HEK293 (cell line): ENCODE measurements at regions not wholly inside any gene's neighbourhood (a gene's known extent, or its start where the extent isn't known, plus 50 kb on each side); places are given as distances from the start of the nearest gene placed in this dataset.

Experiments used
- CTCF ChIA-PET: fragments of 350-600 bp; formaldehyde crosslinking; extraction: SDS; loops from one replicate; lab custom pipeline; 2021; ENCODE audit warnings: antibody characterized with exemption; lab: Yijun Ruan, JAX
- POLR2A ChIA-PET: fragments of 300-600 bp; formaldehyde crosslinking; extraction: SDS; loops from one replicate; lab custom pipeline; 2020; ENCODE audit warnings: antibody characterized with exemption, inconsistent platforms; lab: Yijun Ruan, JAX
- H3K27ac ChIP-seq: fragments of 200-500 bp; sonication (Bioruptor generic); 2 replicates; pipeline ENCODE4 v1.5.1; 2014; ENCODE audit warnings: low read depth, low read length, control low read depth, inconsistent platforms; ENCODE audit errors: extremely low read depth
- H3K36me3 ChIP-seq, 2 experiments: fragments of 200-500 bp in 1 of 2; sonication (Bioruptor generic) in 1 of 2; 1 replicate in 1 of 2; 2 replicates in 1 of 2; pipeline ENCODE4 v1.5.1; 2014 to 2017; ENCODE audit warnings: inconsistent platforms in 2 of 2, low read length in 2 of 2; ENCODE audit not compliant: control insufficient read depth in 2 of 2, insufficient read depth in 1 of 2
- H3K4me1 ChIP-seq: fragments of 200-500 bp; sonication (Bioruptor generic); 2 replicates; pipeline ENCODE4 v1.5.1; 2014; ENCODE audit warnings: mild to moderate bottlenecking, low read length, inconsistent platforms; ENCODE audit not compliant: control insufficient read depth, insufficient read depth
- H3K4me3 ChIP-seq: 2 replicates; pipeline ENCODE4 v1.5.1; 2011; ENCODE audit warnings: low read depth, mild to moderate bottlenecking, control low read depth, low read length, moderate library complexity
- H3K9me3 ChIP-seq: fragments of 200-500 bp; sonication (Bioruptor generic); 2 replicates; pipeline ENCODE4 v1.5.1; 2014; ENCODE audit warnings: low read depth, low read length, inconsistent platforms; ENCODE audit not compliant: control insufficient read depth, insufficient read depth
- ZNF138 ChIP-seq: fragments of 450-650 bp; formaldehyde crosslinking; IDR thresholded peaks from 2 replicates; pipeline ENCODE4 v1.5.1; 2016; ENCODE audit warnings: missing biosample characterization, missing genetic modification characterization, borderline replicate concordance
- ZNF202 ChIP-seq: fragments of 450-650 bp; formaldehyde crosslinking; IDR thresholded peaks from 2 replicates; pipeline ENCODE4 v1.5.1; 2016; ENCODE audit warnings: missing biosample characterization, missing genetic modification characterization, borderline replicate concordance
- ZNF354C ChIP-seq: fragments of 450-650 bp; formaldehyde crosslinking; IDR thresholded peaks from 2 replicates; pipeline ENCODE4 v1.5.1; 2016; ENCODE audit warnings: missing biosample characterization, missing genetic modification characterization, low read depth, borderline replicate concordance
- ZNF555 ChIP-seq: fragments of 450-650 bp; formaldehyde crosslinking; conservative IDR thresholded peaks from 2 replicates; pipeline ENCODE4 v1.5.1; 2017; ENCODE audit warnings: missing biosample characterization, mild to moderate bottlenecking, missing genetic modification characterization, inconsistent platforms
- ZNF621 ChIP-seq: fragments of 450-650 bp; formaldehyde crosslinking; IDR thresholded peaks from 2 replicates; pipeline ENCODE4 v1.5.1; 2017; ENCODE audit warnings: missing biosample characterization, missing genetic modification characterization
- TF ChIP-seq, protein P1 (sequence below): fragments of 450-650 bp; formaldehyde crosslinking; IDR thresholded peaks from 2 replicates; pipeline ENCODE4 v1.5.1; 2016; ENCODE audit warnings: missing biosample characterization, missing genetic modification characterization
- TF ChIP-seq, protein P2 (sequence below): fragments of 450-650 bp; formaldehyde crosslinking; IDR thresholded peaks from 2 replicates; pipeline ENCODE4 v1.5.1; 2016; ENCODE audit warnings: missing biosample characterization, missing genetic modification characterization, borderline replicate concordance
- TF ChIP-seq, protein P3 (sequence below): fragments of 450-650 bp; formaldehyde crosslinking; IDR thresholded peaks from 2 replicates; pipeline ENCODE4 v1.5.1; 2016; ENCODE audit warnings: missing biosample characterization, missing genetic modification characterization
- TF ChIP-seq, protein P4 (sequence below): fragments of 450-650 bp; formaldehyde crosslinking; IDR thresholded peaks from 2 replicates; pipeline ENCODE4 v1.5.1; 2016; ENCODE audit warnings: missing biosample characterization, missing genetic modification characterization, borderline replicate concordance
- TF ChIP-seq, protein P5 (sequence below): fragments of 450-650 bp; formaldehyde crosslinking; IDR thresholded peaks from 2 replicates; pipeline ENCODE4 v1.5.1; 2016; ENCODE audit warnings: missing biosample characterization, missing genetic modification characterization

DNA sequence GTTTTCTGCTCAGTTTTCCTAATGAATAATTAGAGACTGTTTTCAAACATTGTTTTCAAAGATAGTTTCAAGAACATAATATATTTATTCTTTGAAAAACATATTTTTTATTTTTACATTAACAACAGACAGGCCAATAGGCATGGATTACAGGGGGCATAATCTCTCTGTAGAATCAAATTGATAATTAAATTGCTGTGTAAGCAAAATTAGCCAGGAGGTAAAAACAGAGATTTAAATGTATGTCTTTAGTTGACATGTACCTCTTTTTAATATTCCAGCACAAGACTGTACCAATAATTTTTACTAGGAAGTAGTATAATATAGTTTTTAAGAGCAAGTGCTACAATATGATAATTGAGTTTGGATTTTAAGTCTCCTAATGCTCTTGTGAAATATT is 1444.5 kb downstream of the BRINP3 start:
- CTCF ChIA-PET: no interaction called here

More for the DNA sequence above, 1444.5 kb downstream of the BRINP3 start:
- TF ChIP-seq ZNF202 (tag by site-specific recombination) (no peak), ZNF138 (tag by site-specific recombination) (no peak), ZNF621 (tag by site-specific recombination) (no peak), ZNF555 (no peak), ZNF354C (no peak)
- TF ChIP-seq, protein P1, sequence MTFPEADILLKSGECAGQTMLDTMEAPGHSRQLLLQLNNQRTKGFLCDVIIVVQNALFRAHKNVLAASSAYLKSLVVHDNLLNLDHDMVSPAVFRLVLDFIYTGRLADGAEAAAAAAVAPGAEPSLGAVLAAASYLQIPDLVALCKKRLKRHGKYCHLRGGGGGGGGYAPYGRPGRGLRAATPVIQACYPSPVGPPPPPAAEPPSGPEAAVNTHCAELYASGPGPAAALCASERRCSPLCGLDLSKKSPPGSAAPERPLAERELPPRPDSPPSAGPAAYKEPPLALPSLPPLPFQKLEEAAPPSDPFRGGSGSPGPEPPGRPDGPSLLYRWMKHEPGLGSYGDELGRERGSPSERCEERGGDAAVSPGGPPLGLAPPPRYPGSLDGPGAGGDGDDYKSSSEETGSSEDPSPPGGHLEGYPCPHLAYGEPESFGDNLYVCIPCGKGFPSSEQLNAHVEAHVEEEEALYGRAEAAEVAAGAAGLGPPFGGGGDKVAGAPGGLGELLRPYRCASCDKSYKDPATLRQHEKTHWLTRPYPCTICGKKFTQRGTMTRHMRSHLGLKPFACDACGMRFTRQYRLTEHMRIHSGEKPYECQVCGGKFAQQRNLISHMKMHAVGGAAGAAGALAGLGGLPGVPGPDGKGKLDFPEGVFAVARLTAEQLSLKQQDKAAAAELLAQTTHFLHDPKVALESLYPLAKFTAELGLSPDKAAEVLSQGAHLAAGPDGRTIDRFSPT (tag by site-specific recombination): no peak
- TF ChIP-seq, protein P2, sequence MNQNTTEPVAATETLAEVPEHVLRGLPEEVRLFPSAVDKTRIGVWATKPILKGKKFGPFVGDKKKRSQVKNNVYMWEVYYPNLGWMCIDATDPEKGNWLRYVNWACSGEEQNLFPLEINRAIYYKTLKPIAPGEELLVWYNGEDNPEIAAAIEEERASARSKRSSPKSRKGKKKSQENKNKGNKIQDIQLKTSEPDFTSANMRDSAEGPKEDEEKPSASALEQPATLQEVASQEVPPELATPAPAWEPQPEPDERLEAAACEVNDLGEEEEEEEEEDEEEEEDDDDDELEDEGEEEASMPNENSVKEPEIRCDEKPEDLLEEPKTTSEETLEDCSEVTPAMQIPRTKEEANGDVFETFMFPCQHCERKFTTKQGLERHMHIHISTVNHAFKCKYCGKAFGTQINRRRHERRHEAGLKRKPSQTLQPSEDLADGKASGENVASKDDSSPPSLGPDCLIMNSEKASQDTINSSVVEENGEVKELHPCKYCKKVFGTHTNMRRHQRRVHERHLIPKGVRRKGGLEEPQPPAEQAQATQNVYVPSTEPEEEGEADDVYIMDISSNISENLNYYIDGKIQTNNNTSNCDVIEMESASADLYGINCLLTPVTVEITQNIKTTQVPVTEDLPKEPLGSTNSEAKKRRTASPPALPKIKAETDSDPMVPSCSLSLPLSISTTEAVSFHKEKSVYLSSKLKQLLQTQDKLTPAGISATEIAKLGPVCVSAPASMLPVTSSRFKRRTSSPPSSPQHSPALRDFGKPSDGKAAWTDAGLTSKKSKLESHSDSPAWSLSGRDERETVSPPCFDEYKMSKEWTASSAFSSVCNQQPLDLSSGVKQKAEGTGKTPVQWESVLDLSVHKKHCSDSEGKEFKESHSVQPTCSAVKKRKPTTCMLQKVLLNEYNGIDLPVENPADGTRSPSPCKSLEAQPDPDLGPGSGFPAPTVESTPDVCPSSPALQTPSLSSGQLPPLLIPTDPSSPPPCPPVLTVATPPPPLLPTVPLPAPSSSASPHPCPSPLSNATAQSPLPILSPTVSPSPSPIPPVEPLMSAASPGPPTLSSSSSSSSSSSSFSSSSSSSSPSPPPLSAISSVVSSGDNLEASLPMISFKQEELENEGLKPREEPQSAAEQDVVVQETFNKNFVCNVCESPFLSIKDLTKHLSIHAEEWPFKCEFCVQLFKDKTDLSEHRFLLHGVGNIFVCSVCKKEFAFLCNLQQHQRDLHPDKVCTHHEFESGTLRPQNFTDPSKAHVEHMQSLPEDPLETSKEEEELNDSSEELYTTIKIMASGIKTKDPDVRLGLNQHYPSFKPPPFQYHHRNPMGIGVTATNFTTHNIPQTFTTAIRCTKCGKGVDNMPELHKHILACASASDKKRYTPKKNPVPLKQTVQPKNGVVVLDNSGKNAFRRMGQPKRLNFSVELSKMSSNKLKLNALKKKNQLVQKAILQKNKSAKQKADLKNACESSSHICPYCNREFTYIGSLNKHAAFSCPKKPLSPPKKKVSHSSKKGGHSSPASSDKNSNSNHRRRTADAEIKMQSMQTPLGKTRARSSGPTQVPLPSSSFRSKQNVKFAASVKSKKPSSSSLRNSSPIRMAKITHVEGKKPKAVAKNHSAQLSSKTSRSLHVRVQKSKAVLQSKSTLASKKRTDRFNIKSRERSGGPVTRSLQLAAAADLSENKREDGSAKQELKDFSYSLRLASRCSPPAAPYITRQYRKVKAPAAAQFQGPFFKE: no peak
- TF ChIP-seq, protein P3, sequence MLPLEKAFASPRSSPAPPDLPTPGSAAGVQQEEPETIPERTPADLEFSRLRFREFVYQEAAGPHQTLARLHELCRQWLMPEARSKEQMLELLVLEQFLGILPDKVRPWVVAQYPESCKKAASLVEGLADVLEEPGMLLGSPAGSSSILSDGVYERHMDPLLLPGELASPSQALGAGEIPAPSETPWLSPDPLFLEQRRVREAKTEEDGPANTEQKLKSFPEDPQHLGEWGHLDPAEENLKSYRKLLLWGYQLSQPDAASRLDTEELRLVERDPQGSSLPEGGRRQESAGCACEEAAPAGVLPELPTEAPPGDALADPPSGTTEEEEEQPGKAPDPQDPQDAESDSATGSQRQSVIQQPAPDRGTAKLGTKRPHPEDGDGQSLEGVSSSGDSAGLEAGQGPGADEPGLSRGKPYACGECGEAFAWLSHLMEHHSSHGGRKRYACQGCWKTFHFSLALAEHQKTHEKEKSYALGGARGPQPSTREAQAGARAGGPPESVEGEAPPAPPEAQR (tag by site-specific recombination): no peak
- TF ChIP-seq, protein P4, sequence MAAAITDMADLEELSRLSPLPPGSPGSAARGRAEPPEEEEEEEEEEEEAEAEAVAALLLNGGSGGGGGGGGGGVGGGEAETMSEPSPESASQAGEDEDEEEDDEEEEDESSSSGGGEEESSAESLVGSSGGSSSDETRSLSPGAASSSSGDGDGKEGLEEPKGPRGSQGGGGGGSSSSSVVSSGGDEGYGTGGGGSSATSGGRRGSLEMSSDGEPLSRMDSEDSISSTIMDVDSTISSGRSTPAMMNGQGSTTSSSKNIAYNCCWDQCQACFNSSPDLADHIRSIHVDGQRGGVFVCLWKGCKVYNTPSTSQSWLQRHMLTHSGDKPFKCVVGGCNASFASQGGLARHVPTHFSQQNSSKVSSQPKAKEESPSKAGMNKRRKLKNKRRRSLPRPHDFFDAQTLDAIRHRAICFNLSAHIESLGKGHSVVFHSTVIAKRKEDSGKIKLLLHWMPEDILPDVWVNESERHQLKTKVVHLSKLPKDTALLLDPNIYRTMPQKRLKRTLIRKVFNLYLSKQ: no peak
- TF ChIP-seq, protein P5, sequence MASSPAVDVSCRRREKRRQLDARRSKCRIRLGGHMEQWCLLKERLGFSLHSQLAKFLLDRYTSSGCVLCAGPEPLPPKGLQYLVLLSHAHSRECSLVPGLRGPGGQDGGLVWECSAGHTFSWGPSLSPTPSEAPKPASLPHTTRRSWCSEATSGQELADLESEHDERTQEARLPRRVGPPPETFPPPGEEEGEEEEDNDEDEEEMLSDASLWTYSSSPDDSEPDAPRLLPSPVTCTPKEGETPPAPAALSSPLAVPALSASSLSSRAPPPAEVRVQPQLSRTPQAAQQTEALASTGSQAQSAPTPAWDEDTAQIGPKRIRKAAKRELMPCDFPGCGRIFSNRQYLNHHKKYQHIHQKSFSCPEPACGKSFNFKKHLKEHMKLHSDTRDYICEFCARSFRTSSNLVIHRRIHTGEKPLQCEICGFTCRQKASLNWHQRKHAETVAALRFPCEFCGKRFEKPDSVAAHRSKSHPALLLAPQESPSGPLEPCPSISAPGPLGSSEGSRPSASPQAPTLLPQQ (tag by site-specific recombination): no peak
- POLR2A ChIA-PET: no interaction called here
- Histone ChIP-seq H3K4me3 (no peak overlapping the region), H3K36me3 (no peaks in the 10 kb centered on the region), H3K27ac (no peak overlapping the region), H3K4me1 (no peaks in the 10 kb centered on the region), H3K9me3 (no peaks in the 10 kb centered on the region)
